Panc1 (cell line): ENCODE measurements at regions not wholly inside any gene's neighbourhood (a gene's known extent, or its start where the extent isn't known, plus 50 kb on each side); places are given as distances from the start of the nearest gene placed in this dataset.

Source experiments
- ATAC-seq: fragments of 200-7000 bp; cut with Tn5 transposase; 2 replicates; pipeline ENCODE4 v1.9.1; 2020; ENCODE audit warnings: mild to moderate bottlenecking, moderate library complexity
- BruUV-seq: library from RNA; stranded (reverse); fragments of 400-500 nt; replicated peaks from 2 replicates; lab custom pipeline; 2021; lab: Mats Ljungman, UMichigan
- CTCF ChIA-PET: fragments of 300-600 bp; sonication (Branson Sonifier 250); formaldehyde crosslinking; loops from one replicate; lab custom pipeline; 2022; ENCODE audit warnings: antibody characterized with exemption; lab: Charles Lee
- POLR2A ChIA-PET: fragments of 300-600 bp; sonication (Branson Sonifier 250); formaldehyde crosslinking; loops from one replicate; lab custom pipeline; 2022; ENCODE audit warnings: antibody characterized with exemption; lab: Charles Lee
- DNase-seq: peaks from one replicate; pipeline ENCODE4 v3.0.0-alpha.2; 2010; ENCODE audit warnings: low read depth, low spot score
- H3K27ac ChIP-seq: 2 replicates; pipeline ENCODE4 v1.5.1; 2011; ENCODE audit warnings: mild to moderate bottlenecking, low read length, inconsistent platforms
- H3K27me3 ChIP-seq: fragments of 200-500 bp; sonication (Bioruptor generic); 2 replicates; pipeline ENCODE4 v1.6.0; 2014; ENCODE audit warnings: low read length, inconsistent platforms; ENCODE audit not compliant: control insufficient read depth, insufficient read depth
- H3K36me3 ChIP-seq: fragments of 200-500 bp; sonication (Bioruptor generic); 2 replicates; pipeline ENCODE4 v1.5.1; 2014; ENCODE audit warnings: inconsistent platforms, mild to moderate bottlenecking, low read length, moderate library complexity; ENCODE audit not compliant: control insufficient read depth, insufficient read depth
- H3K4me1 ChIP-seq: 2 replicates; pipeline ENCODE4 v1.5.1; 2011; ENCODE audit warnings: inconsistent platforms, mild to moderate bottlenecking, low read length, moderate library complexity; ENCODE audit not compliant: control insufficient read depth, insufficient read depth
- H3K4me3 ChIP-seq, 2 experiments: 2 replicates each; pipeline ENCODE4 v1.5.1; 2011 to 2012; ENCODE audit warnings: low read depth in 2 of 2, low read length in 2 of 2, mild to moderate bottlenecking in 2 of 2, inconsistent platforms in 1 of 2, moderate library complexity in 1 of 2
- H3K9me3 ChIP-seq: fragments of 200-500 bp; sonication (Bioruptor generic); 2 replicates; pipeline ENCODE4 v1.5.1; 2014; ENCODE audit warnings: low read depth, mild to moderate bottlenecking, inconsistent platforms, low read length, moderate library complexity; ENCODE audit not compliant: control insufficient read depth, insufficient read depth
- POLR2AphosphoS5 ChIP-seq: IDR thresholded peaks from 2 replicates; pipeline ENCODE4 v1.6.1; 2012; ENCODE audit warnings: mild to moderate bottlenecking, low read depth, low read length, moderate library complexity
- SIN3A ChIP-seq: IDR thresholded peaks from 2 replicates; pipeline ENCODE4 v1.6.1; 2012; ENCODE audit warnings: low read depth, mild to moderate bottlenecking, low read length, moderate library complexity, borderline replicate concordance; ENCODE audit not compliant: insufficient read depth
- TCF7L2 ChIP-seq: IDR thresholded peaks from 2 replicates; pipeline ENCODE4 v1.6.1; 2011; ENCODE audit warnings: mild to moderate bottlenecking, low read depth, low read length, inconsistent platforms
- in situ Hi-C: cut with HindIII; loops from 2 replicates; pipeline ENCODE4 v1.10.0; 2016; ENCODE audit warnings: low sequenced_read_pairs, low pct_unique_long_range_greater_than_20kb
- intact Hi-C: fragments of 100-400 bp; cut with micrococcal nuclease; formaldehyde crosslinking; loops from one replicate; pipeline ENCODE4 v1.10.0; 2022; ENCODE audit not compliant: unreplicated experiment
- TF ChIP-seq, protein P1 (sequence below), 2 experiments: IDR thresholded peaks; 2 replicates each; pipeline ENCODE4 v1.6.1; 2011 to 2012; ENCODE audit warnings: low read depth in 2 of 2, control low read depth in 1 of 2, low read length in 1 of 2, mild to moderate bottlenecking in 1 of 2, moderate library complexity in 1 of 2; ENCODE audit not compliant: insufficient read depth in 1 of 2
- TF ChIP-seq, protein P2 (sequence below): fragments of 450-650 bp; IDR thresholded peaks from 2 replicates; pipeline ENCODE4 v1.5.1; 2017; ENCODE audit warnings: mild to moderate bottlenecking

DNA sequence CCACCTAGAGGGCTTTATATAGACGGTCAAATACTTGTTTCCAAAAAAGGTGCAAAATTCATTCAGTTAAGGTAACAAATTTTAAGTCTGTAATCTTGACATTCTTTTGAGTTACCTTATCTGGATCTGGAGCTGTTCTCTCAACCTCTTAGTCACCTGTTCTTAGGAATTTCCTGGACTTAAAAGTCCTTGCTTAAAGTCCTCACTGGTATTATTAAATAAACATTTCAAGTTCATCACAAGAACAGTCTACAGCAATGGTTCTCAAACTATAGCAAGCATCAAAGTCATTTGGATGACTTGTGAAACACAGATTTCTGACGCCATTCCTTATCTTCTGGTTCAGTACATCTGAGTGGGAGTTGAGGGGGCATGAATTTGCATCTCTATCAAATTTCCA, 122.9 kb upstream of the GOLIM4 start:
- TF ChIP-seq, protein P1, sequence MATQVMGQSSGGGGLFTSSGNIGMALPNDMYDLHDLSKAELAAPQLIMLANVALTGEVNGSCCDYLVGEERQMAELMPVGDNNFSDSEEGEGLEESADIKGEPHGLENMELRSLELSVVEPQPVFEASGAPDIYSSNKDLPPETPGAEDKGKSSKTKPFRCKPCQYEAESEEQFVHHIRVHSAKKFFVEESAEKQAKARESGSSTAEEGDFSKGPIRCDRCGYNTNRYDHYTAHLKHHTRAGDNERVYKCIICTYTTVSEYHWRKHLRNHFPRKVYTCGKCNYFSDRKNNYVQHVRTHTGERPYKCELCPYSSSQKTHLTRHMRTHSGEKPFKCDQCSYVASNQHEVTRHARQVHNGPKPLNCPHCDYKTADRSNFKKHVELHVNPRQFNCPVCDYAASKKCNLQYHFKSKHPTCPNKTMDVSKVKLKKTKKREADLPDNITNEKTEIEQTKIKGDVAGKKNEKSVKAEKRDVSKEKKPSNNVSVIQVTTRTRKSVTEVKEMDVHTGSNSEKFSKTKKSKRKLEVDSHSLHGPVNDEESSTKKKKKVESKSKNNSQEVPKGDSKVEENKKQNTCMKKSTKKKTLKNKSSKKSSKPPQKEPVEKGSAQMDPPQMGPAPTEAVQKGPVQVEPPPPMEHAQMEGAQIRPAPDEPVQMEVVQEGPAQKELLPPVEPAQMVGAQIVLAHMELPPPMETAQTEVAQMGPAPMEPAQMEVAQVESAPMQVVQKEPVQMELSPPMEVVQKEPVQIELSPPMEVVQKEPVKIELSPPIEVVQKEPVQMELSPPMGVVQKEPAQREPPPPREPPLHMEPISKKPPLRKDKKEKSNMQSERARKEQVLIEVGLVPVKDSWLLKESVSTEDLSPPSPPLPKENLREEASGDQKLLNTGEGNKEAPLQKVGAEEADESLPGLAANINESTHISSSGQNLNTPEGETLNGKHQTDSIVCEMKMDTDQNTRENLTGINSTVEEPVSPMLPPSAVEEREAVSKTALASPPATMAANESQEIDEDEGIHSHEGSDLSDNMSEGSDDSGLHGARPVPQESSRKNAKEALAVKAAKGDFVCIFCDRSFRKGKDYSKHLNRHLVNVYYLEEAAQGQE (IDR thresholded peaks at IDR 0.05; ENCODE audit: insufficient read depth in 1 of 2, low read depth in 2 of 2, low read length in 1 of 2): no peak
- TF ChIP-seq, protein P2, sequence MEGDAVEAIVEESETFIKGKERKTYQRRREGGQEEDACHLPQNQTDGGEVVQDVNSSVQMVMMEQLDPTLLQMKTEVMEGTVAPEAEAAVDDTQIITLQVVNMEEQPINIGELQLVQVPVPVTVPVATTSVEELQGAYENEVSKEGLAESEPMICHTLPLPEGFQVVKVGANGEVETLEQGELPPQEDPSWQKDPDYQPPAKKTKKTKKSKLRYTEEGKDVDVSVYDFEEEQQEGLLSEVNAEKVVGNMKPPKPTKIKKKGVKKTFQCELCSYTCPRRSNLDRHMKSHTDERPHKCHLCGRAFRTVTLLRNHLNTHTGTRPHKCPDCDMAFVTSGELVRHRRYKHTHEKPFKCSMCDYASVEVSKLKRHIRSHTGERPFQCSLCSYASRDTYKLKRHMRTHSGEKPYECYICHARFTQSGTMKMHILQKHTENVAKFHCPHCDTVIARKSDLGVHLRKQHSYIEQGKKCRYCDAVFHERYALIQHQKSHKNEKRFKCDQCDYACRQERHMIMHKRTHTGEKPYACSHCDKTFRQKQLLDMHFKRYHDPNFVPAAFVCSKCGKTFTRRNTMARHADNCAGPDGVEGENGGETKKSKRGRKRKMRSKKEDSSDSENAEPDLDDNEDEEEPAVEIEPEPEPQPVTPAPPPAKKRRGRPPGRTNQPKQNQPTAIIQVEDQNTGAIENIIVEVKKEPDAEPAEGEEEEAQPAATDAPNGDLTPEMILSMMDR: no peak
- TF ChIP-seq SIN3A: no peak
- no peak for TF ChIP-seq POLR2AphosphoS5
- TF ChIP-seq TCF7L2: no peak
- BruUV-seq: no TSS peak
- in situ Hi-C loops (no loop called here), intact Hi-C loops (loop anchor here (10.0 kb wide), 1 partner anchor 1446 kb away; the partner anchor contains the start of gene MECOM)
- CTCF ChIA-PET: no interaction called here
- Histone ChIP-seq H3K4me1 (no peaks in the 10 kb centered on the region; the same call in 1 of the 2 replicates), H3K4me3 (no peak overlapping the region), H3K36me3 (no peaks in the 10 kb centered on the region), H3K27ac (no peak overlapping the region), H3K27me3 (no peaks in the 10 kb centered on the region), H3K9me3 (no peaks in the 10 kb centered on the region)
- DNase-seq (no peak), ATAC-seq (no peak)
- POLR2A ChIA-PET: no interaction called here

DNA sequence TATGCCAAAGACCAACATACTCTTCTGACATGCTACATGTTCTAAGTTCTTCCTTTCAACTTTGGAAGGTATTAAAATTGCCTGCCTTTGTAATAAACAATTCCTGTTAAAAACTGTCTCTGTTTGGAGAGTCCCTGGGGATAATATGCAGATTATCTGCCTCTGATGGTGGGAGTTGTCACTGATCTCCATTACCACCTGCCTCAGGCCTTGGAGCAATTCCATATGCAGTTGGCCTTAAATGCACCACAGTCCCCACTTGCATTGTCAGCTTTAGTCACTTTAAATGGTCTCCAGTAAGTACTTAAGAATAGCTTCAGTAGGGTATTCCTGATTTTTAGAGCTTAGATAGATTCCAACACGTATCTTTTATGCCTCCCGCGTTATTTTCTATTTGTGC, 121.1 kb upstream of the GOLIM4 start:
- Histone ChIP-seq H3K36me3 (no peaks in the 10 kb centered on the region), H3K9me3 (no peaks in the 10 kb centered on the region), H3K27me3 (no peaks in the 10 kb centered on the region), H3K4me1 (no peaks in the 10 kb centered on the region; the same call in 1 of the 2 replicates), H3K27ac (no peak overlapping the region), H3K4me3 (no peak overlapping the region)
- in situ Hi-C loops: no loop called here
- ChIA-PET CTCF (no interaction called here), POLR2A (no interaction called here)
- TF ChIP-seq SIN3A (no peak), TCF7L2 (no peak)
- no TSS peak for BruUV-seq
- ATAC-seq (no peak), DNase-seq (no peak)
- intact Hi-C loops: loop anchor here (10.0 kb wide), 1 partner anchor 1448 kb away; the partner anchor contains the start of gene MECOM

DNA sequence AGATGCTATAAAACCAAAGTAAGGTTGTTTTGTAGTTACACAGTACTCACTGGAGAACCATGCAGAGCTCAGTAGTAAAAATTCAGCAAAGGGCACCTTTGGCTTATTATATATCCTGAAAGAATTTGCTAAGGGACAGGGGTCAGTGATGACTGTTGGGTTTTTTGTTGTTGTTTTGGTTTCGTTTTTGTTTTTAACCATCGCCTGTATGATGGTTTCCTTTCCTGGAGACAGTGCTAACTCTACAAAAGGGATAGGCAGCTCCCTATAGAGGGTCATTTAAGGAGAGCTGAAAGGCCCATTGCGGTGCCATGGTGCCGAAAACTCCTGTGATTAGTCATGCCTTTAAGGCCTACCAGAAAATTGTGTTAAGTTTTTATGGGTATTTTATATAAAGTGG, 118.2 kb upstream of the GOLIM4 start:
- CTCF ChIA-PET: no interaction called here

More for the DNA sequence above, 118.2 kb upstream of the GOLIM4 start:
- in situ Hi-C loops (no loop called here), intact Hi-C loops (loop anchor here (10.0 kb wide), 1 partner anchor 1451 kb away; the partner anchor contains the start of gene MECOM)
- Histone ChIP-seq H3K27me3 (no peaks in the 10 kb centered on the region), H3K4me1 (no peaks in the 10 kb centered on the region; the same call in 1 of the 2 replicates), H3K36me3 (no peaks in the 10 kb centered on the region), H3K9me3 (no peaks in the 10 kb centered on the region), H3K4me3 (peak overlapping the region in 1 of 2 experiments; percentile 7; a peak in 1 of 4 replicates), H3K27ac (no peak overlapping the region)
- BruUV-seq: no TSS peak
- POLR2A ChIA-PET: no interaction called here
- DNase-seq (no peak), ATAC-seq (peak; percentile 65; the same call in 1 of the 2 replicates)
- TF ChIP-seq POLR2AphosphoS5 (no peak), SIN3A (no peak), TCF7L2 (no peak)
- TF ChIP-seq, protein P2: no peak
- TF ChIP-seq, protein P1 (IDR thresholded peaks at IDR 0.05; ENCODE audit: insufficient read depth in 1 of 2, low read depth in 2 of 2, low read length in 1 of 2): no peak
